DOHH2 (cell line): ENCODE measurements at regions not wholly inside any gene's neighbourhood (a gene's known extent, or its start where the extent isn't known, plus 50 kb on each side); places are given as distances from the start of the nearest gene placed in this dataset.

Source experiments
- EZH2phosphoT487 ChIP-seq: fragments of 200-600 bp; sonication (generic); IDR thresholded peaks from 2 replicates; pipeline ENCODE4 v1.6.1; 2017; ENCODE audit warnings: borderline replicate concordance, mild to moderate bottlenecking, antibody characterized with exemption, low read length, moderate library complexity, mixed read lengths
- TF ChIP-seq, protein P1 (sequence below): fragments of 200-600 bp; sonication (generic); IDR thresholded peaks from one replicate; pipeline ENCODE4 v1.5.1; 2014; ENCODE audit warnings: antibody characterized with exemption, mild to moderate bottlenecking, low read depth, low read length; ENCODE audit not compliant: poor library complexity, severe bottlenecking

DNA sequence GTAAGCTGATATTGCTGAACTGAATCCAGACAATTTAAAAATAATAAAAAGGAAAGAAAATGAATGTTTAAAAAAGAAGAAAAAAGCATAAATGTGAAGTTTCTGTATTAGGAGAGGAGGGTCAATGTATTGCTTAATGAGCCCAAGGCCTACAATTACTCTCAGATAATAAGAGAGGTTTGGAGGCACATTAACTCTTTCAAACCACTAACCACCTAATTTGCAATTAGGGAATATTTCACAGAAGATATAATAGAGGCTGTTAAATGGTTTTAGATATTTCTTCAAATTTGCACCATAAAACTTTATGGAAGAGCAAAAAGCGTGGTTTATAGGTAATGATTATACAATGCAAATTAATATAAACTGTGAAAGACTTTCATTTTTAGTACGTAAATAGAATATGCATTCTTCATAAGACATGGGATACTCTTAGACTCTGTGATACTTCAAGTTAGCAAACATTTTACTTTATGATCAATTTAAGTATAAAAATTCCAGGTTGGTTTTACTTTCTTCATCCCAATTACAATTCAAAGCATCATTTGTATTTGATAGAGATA, 364.2 kb upstream of the GALNTL6 start:
- TF ChIP-seq, protein P1, sequence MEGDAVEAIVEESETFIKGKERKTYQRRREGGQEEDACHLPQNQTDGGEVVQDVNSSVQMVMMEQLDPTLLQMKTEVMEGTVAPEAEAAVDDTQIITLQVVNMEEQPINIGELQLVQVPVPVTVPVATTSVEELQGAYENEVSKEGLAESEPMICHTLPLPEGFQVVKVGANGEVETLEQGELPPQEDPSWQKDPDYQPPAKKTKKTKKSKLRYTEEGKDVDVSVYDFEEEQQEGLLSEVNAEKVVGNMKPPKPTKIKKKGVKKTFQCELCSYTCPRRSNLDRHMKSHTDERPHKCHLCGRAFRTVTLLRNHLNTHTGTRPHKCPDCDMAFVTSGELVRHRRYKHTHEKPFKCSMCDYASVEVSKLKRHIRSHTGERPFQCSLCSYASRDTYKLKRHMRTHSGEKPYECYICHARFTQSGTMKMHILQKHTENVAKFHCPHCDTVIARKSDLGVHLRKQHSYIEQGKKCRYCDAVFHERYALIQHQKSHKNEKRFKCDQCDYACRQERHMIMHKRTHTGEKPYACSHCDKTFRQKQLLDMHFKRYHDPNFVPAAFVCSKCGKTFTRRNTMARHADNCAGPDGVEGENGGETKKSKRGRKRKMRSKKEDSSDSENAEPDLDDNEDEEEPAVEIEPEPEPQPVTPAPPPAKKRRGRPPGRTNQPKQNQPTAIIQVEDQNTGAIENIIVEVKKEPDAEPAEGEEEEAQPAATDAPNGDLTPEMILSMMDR, result no peak
- no peak for TF ChIP-seq EZH2phosphoT487
